K562 (cell line): ENCODE measurements at regions not wholly inside any gene's neighbourhood (a gene's known extent, or its start where the extent isn't known, plus 50 kb on each side); places are given as distances from the start of the nearest gene placed in this dataset.

ENCODE experiments used
- ARNT ChIP-seq, 2 experiments: fragments of 450-650 bp; IDR thresholded peaks; 2 replicates each; pipeline ENCODE4 v1.6.1; 2016; ENCODE audit warnings: mild to moderate bottlenecking in 1 of 2
- ATF2 ChIP-seq: sonication (generic); formaldehyde crosslinking; IDR thresholded peaks from 2 replicates; pipeline ENCODE4 v1.8.1; 2022; ENCODE audit warnings: missing genetic modification reagents
- BRF1 ChIP-seq: IDR thresholded peaks from 3 replicates; pipeline ENCODE4 v1.6.1; 2011; ENCODE audit warnings: borderline replicate concordance, mild to moderate bottlenecking; ENCODE audit not compliant: insufficient read length; ENCODE audit errors: extremely low read depth
- KLF1 ChIP-seq: fragments of 450-650 bp; IDR thresholded peaks from 2 replicates; pipeline ENCODE4 v1.6.1; 2016; ENCODE audit warnings: missing genetic modification characterization, missing compliant biosample characterization
- SAFB ChIP-seq: fragments of 200-400 bp; formaldehyde crosslinking; IDR thresholded peaks from 2 replicates; pipeline ENCODE4 v1.6.1; 2017; ENCODE audit warnings: low read depth, low read length, borderline replicate concordance
- TRIM28 ChIP-seq: fragments of 450-650 bp; IDR thresholded peaks from 2 replicates; pipeline ENCODE4 v1.6.1; 2017
- ZNF174 ChIP-seq: fragments of 250-450 bp; sonication (Bioruptor Pico); IDR thresholded peaks from 2 replicates; pipeline ENCODE4 v1.4.0; 2020; ENCODE audit warnings: mild to moderate bottlenecking
- TF ChIP-seq, protein P1 (sequence below): fragments of 450-650 bp; IDR thresholded peaks from 2 replicates; pipeline ENCODE4 v1.6.1; 2016; ENCODE audit warnings: low read depth

DNA sequence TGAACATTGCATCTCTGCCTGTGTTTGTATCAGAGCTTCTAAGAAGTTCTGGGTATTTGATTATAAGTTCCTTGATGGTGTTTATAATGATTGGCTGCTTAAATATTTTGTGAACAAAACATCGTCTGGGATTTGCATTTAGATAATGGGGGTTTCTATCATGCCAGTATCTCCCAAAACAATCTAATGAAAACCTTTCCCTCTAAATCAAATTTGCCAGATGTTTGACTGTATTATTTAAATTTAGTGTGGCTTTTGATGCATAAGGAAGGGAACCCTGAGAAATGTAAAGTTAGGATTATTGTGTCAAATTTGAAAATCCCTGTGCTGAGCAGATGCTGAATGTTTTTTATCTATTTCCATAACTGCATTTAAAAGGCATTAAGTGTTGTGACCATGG, 159.9 kb downstream of the HS3ST3A1 start (continued):
- TF ChIP-seq, protein P1, sequence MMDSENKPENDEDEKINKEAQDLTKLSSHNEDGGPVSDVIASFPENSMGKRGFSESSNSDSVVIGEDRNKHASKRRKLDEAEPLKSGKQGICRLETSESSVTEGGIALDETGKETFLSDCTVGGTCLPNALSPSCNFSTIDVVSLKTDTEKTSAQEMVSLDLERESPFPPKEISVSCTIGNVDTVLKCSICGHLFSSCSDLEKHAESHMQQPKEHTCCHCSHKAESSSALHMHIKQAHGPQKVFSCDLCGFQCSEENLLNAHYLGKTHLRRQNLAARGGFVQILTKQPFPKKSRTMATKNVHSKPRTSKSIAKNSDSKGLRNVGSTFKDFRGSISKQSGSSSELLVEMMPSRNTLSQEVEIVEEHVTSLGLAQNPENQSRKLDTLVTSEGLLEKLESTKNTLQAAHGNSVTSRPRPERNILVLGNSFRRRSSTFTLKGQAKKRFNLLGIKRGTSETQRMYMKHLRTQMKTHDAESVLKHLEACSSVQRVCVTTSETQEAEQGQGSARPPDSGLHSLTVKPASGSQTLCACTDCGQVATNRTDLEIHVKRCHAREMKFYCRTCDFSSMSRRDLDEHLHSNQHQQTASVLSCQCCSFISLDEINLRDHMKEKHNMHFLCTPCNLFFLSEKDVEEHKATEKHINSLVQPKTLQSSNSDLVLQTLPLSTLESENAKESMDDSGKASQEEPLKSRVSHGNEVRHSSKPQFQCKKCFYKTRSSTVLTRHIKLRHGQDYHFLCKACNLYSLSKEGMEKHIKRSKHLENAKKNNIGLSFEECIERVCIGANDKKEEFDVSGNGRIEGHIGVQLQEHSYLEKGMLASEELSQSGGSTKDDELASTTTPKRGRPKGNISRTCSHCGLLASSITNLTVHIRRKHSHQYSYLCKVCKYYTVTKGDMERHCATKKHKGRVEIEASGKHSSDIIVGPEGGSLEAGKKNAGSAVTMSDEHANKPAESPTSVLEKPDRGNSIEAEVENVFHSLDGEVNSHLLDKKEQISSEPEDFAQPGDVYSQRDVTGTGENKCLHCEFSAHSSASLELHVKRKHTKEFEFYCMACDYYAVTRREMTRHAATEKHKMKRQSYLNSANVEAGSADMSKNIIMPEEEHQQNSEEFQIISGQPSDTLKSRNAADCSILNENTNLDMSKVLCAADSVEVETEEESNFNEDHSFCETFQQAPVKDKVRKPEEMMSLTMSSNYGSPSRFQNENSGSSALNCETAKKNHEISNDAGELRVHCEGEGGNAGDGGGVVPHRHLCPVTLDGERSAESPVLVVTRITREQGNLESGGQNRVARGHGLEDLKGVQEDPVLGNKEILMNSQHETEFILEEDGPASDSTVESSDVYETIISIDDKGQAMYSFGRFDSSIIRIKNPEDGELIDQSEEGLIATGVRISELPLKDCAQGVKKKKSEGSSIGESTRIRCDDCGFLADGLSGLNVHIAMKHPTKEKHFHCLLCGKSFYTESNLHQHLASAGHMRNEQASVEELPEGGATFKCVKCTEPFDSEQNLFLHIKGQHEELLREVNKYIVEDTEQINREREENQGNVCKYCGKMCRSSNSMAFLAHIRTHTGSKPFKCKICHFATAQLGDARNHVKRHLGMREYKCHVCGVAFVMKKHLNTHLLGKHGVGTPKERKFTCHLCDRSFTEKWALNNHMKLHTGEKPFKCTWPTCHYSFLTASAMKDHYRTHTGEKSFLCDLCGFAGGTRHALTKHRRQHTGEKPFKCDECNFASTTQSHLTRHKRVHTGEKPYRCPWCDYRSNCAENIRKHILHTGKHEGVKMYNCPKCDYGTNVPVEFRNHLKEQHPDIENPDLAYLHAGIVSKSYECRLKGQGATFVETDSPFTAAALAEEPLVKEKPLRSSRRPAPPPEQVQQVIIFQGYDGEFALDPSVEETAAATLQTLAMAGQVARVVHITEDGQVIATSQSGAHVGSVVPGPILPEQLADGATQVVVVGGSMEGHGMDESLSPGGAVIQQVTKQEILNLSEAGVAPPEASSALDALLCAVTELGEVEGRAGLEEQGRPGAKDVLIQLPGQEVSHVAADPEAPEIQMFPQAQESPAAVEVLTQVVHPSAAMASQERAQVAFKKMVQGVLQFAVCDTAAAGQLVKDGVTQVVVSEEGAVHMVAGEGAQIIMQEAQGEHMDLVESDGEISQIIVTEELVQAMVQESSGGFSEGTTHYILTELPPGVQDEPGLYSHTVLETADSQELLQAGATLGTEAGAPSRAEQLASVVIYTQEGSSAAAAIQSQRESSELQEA = no peak
- TF ChIP-seq ATF2 (CRISPR knock-in tag) = no peak
- TF ChIP-seq BRF1 = no peak
- TF ChIP-seq TRIM28 = no peak
- no peak for TF ChIP-seq ZNF174 (CRISPR knock-in tag)
- TF ChIP-seq ARNT (IDR thresholded peaks at IDR 0.05) = no peak
- no peak for TF ChIP-seq SAFB
- TF ChIP-seq KLF1 (tag) = no peak
